Keratinocyte (primary cell): ENCODE measurements at regions not wholly inside any gene's neighbourhood (a gene's known extent, or its start where the extent isn't known, plus 50 kb on each side); places are given as distances from the start of the nearest gene placed in this dataset.

ENCODE experiments used
- EZH2 ChIP-seq: IDR thresholded peaks from one replicate; pipeline ENCODE4 v1.6.1; 2012; ENCODE audit warnings: inconsistent platforms, mild to moderate bottlenecking, low read length, moderate library complexity
- TF ChIP-seq, protein P1 (sequence below), 3 experiments: IDR thresholded peaks in 1 of 3; conservative IDR thresholded peaks in 1 of 3; optimal IDR thresholded peaks in 1 of 3; 2 replicates in 2 of 3; 3 replicates in 1 of 3; pipeline versions ENCODE3 to v1.5.1; 2011; ENCODE audit warnings: low read length in 3 of 3, mild to moderate bottlenecking in 3 of 3, moderate library complexity in 2 of 3, control low read depth in 1 of 3, inconsistent platforms in 1 of 3; ENCODE audit not compliant: insufficient read depth in 2 of 3; ENCODE audit errors: extremely low read depth in 1 of 3

DNA sequence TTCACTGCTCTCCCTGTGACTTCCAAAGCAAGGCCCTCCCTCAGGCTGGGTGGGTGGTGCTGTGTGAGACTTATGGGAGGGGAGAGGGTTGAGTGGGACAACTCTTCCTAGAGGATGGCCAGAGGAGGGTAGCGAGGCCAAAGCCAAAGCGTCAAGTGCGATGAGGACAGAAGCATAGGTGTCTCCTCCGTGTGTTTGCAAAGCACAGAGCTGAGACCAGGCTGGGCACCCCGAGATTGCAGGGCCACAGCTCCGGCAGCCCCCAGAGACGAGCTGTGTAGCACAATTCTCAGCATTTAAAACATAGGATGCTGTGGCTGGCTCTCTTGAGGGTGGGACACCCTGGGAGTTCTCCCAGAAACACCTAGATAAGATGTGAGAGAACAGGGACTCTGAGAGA is 1374.5 kb downstream of the BRD1 start:
- TF ChIP-seq, protein P1, sequence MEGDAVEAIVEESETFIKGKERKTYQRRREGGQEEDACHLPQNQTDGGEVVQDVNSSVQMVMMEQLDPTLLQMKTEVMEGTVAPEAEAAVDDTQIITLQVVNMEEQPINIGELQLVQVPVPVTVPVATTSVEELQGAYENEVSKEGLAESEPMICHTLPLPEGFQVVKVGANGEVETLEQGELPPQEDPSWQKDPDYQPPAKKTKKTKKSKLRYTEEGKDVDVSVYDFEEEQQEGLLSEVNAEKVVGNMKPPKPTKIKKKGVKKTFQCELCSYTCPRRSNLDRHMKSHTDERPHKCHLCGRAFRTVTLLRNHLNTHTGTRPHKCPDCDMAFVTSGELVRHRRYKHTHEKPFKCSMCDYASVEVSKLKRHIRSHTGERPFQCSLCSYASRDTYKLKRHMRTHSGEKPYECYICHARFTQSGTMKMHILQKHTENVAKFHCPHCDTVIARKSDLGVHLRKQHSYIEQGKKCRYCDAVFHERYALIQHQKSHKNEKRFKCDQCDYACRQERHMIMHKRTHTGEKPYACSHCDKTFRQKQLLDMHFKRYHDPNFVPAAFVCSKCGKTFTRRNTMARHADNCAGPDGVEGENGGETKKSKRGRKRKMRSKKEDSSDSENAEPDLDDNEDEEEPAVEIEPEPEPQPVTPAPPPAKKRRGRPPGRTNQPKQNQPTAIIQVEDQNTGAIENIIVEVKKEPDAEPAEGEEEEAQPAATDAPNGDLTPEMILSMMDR (optimal IDR thresholded peaks at IDR 0.05 in 1 of 3, IDR thresholded peaks at IDR 0.05 in 1 of 3, conservative IDR thresholded peaks at IDR 0.05 in 1 of 3; ENCODE audit: extremely low read depth in 1 of 3, insufficient read depth in 2 of 3, low read length in 3 of 3): no peak
- no peak for TF ChIP-seq EZH2
